PFSK-1 (cell line): ENCODE measurements at regions not wholly inside any gene's neighbourhood (a gene's known extent, or its start where the extent isn't known, plus 50 kb on each side); places are given as distances from the start of the nearest gene placed in this dataset.

Source experiments
- POLR2AphosphoS5 ChIP-seq: IDR thresholded peaks from 2 replicates; pipeline ENCODE4 v1.6.1; 2012; ENCODE audit warnings: low read depth, mild to moderate bottlenecking, control low read depth, low read length, moderate library complexity
- TF ChIP-seq, protein P1 (sequence below), 2 experiments: IDR thresholded peaks; 2 replicates each; pipeline versions ENCODE4 v1.6.1 to v1.8.0; 2011 to 2012; ENCODE audit warnings: low read depth in 2 of 2, low read length in 2 of 2, control low read depth in 1 of 2, inconsistent platforms in 1 of 2, mild to moderate bottlenecking in 1 of 2, moderate library complexity in 1 of 2; ENCODE audit not compliant: insufficient read depth in 1 of 2

DNA sequence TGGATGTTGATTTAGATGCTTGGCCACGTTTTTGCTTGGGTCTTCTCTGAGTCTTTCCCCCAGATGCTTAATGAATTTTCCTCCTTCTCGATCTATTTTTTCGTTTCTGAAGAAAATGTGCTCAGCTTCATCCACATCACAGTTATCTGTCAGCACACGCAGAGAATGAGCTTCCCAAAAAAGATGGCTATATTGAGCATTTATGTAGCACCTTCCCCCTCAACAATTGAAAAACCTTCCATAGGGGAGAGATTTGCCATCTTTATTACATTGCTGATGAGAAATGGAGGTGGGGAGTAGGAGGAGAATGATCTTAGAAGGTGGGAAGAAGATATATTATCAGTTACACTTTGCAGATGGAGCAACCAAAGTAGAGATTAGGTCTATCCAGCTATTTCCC is 228.1 kb upstream of the PHYHIPL start:
- TF ChIP-seq, protein P1, sequence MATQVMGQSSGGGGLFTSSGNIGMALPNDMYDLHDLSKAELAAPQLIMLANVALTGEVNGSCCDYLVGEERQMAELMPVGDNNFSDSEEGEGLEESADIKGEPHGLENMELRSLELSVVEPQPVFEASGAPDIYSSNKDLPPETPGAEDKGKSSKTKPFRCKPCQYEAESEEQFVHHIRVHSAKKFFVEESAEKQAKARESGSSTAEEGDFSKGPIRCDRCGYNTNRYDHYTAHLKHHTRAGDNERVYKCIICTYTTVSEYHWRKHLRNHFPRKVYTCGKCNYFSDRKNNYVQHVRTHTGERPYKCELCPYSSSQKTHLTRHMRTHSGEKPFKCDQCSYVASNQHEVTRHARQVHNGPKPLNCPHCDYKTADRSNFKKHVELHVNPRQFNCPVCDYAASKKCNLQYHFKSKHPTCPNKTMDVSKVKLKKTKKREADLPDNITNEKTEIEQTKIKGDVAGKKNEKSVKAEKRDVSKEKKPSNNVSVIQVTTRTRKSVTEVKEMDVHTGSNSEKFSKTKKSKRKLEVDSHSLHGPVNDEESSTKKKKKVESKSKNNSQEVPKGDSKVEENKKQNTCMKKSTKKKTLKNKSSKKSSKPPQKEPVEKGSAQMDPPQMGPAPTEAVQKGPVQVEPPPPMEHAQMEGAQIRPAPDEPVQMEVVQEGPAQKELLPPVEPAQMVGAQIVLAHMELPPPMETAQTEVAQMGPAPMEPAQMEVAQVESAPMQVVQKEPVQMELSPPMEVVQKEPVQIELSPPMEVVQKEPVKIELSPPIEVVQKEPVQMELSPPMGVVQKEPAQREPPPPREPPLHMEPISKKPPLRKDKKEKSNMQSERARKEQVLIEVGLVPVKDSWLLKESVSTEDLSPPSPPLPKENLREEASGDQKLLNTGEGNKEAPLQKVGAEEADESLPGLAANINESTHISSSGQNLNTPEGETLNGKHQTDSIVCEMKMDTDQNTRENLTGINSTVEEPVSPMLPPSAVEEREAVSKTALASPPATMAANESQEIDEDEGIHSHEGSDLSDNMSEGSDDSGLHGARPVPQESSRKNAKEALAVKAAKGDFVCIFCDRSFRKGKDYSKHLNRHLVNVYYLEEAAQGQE (IDR thresholded peaks at IDR 0.05; ENCODE audit: insufficient read depth in 1 of 2, low read depth in 2 of 2, low read length in 2 of 2): no peak
- no peak for TF ChIP-seq POLR2AphosphoS5
